Type B pancreatic cell (in vitro differentiated cells): ENCODE measurements at regions not wholly inside any gene's neighbourhood (a gene's known extent, or its start where the extent isn't known, plus 50 kb on each side); places are given as distances from the start of the nearest gene placed in this dataset.
"Not testable (repeated sequence)": the region's sequence is repeated elsewhere in the genome, so short reads cannot be mapped to it uniquely, and the experiment has no call there.

Experiments used
- DNase-seq: peaks from one replicate; pipeline ENCODE4 v3.0.0; 2021; ENCODE audit warnings: mixed read lengths; ENCODE audit not compliant: unreplicated experiment; ENCODE audit errors: extremely low spot score
- H3K27ac Mint-ChIP-seq: 2 replicates; pipeline ENCODE4 v1.8.0; 2021; ENCODE audit warnings: mild to moderate bottlenecking, mixed read lengths
- H3K27me3 Mint-ChIP-seq: 2 replicates; pipeline ENCODE4 v1.8.0; 2021; ENCODE audit warnings: mixed read lengths
- H3K36me3 Mint-ChIP-seq: 2 replicates; pipeline ENCODE4 v1.8.0; 2021; ENCODE audit warnings: mixed read lengths
- H3K4me1 Mint-ChIP-seq: one replicate; pipeline ENCODE4 v1.8.0; 2021; ENCODE audit warnings: mixed read lengths; ENCODE audit not compliant: unreplicated experiment
- H3K4me3 Mint-ChIP-seq: 2 replicates; pipeline ENCODE4 v1.8.0; 2021; ENCODE audit warnings: mild to moderate bottlenecking, mixed read lengths
- H3K9me3 Mint-ChIP-seq: 2 replicates; pipeline ENCODE4 v1.8.0; 2021; ENCODE audit warnings: mixed read lengths
- CTCF ChIP-seq: fragments of 200-600 bp; sonication (generic); conservative IDR thresholded peaks from 2 replicates; pipeline ENCODE4 v1.5.0; 2021; ENCODE audit warnings: antibody characterized with exemption, mild to moderate bottlenecking

DNA sequence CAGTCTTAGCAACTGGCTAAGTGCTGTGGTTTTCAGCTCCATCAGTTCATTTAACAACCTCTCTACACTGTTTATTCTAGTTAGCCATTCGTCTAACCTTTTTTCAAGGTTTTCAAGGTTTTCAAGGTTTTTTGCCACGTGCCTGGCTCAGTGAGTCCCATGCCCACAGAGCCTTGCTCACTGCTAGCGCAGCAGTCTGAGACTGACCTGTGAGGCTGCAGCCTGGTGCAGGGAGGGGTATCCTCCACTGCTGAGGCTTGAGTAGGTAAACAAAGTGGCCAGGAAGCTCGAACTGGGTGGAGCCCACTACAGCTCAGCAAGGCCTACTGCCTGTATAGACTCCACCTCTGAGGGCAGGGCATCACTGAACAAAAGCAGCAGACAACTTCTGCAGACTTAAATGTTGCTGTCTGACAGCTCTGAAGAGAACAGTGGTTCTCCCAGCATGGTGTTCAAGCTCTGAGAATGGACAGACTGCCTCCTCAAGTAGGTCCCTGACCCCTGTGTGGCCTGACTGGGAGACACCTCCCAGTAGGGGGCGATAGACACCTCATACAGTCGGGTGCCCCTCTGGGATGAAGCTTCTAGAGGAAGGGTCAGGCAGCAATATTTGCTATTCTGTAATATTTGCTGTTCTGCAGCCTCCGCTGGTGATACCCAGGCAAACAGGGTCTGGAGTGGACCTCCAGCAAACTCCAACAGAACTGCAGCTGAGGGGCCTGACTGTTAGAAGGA lies 424.7 kb upstream of the DDI1 start:
- not testable (repeated sequence) for H3K36me3 Mint-ChIP-seq, H3K4me1 Mint-ChIP-seq, H3K4me3 Mint-ChIP-seq, DNase-seq, H3K27ac Mint-ChIP-seq, H3K27me3 Mint-ChIP-seq
- H3K9me3 Mint-ChIP-seq, result peaks cover 11% of the 10 kb centered on the region
- peak; percentile 21 for TF ChIP-seq CTCF

DNA sequence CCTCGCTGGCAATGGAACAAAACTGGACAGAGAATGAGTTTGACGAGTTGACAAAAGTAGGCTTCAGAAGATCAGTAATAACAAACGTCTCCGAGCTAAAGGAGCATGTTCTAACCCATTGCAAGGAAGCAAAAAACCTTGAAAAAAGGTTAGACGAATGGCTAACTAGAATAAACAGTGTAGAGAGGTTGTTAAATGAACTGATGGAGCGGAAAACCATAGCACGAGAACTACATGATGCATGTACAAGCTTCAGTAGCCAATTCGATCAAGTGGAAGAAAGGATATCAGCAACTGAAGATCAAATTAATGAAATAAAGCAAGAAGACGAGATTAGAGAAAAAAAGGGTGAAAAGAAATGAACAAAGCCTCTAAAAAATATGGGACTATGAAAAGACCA lies 424.0 kb upstream of the DDI1 start:
- DNase-seq, H3K4me3 Mint-ChIP-seq, H3K4me1 Mint-ChIP-seq, H3K27ac Mint-ChIP-seq, H3K36me3 Mint-ChIP-seq, H3K27me3 Mint-ChIP-seq: not testable (repeated sequence)
- peaks cover 11% of the 10 kb centered on the region for H3K9me3 Mint-ChIP-seq

GRCh38 chr11:103616586-103616985 lies 419.9 kb upstream of the DDI1 start:
- not testable (repeated sequence) for H3K9me3 Mint-ChIP-seq, H3K27me3 Mint-ChIP-seq, H3K36me3 Mint-ChIP-seq, H3K27ac Mint-ChIP-seq, H3K4me3 Mint-ChIP-seq, DNase-seq
- peaks cover 13% of the 10 kb centered on the region for H3K4me1 Mint-ChIP-seq

DNA sequence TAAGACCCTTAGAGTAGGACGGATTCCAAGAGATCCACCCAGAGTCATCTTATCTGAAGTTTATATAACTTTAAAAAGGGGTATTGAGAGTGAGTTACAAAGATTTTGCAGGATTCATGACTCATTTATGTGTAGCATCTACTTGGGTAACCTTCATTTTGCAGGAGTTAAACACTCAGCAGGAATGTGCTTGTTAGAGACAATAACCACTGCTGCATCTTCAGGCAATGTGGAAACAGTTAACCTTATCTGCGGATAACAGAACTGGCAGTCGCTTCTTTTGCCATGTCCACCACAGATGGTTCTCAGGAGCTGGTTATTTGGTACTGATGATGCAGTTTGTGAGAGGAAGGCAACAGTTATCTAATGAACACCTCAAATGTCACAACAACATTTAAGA lies 417.9 kb upstream of the DDI1 start:
- no peak for DNase-seq
- Mint-ChIP-seq H3K36me3 (no peaks in the 10 kb centered on the region), H3K27me3 (peaks cover 3% of the 10 kb centered on the region), H3K4me3 (no peak overlapping the region), H3K27ac (no peak overlapping the region), H3K4me1 (peaks cover 18% of the 10 kb centered on the region), H3K9me3 (no peaks in the 10 kb centered on the region)
- TF ChIP-seq CTCF, result no peak

GRCh38 chr11:103619480-103619879 lies 417.0 kb upstream of the DDI1 start:
- Mint-ChIP-seq H3K9me3 (no peaks in the 10 kb centered on the region), H3K4me1 (peaks cover 18% of the 10 kb centered on the region), H3K27me3 (peaks cover 3% of the 10 kb centered on the region), H3K4me3 (no peak overlapping the region), H3K27ac (no peak overlapping the region), H3K36me3 (no peaks in the 10 kb centered on the region)
- DNase-seq, result no peak
- TF ChIP-seq CTCF, result peak; percentile 33

GRCh38 chr11:103619938-103620337 lies 416.5 kb upstream of the DDI1 start:
- Mint-ChIP-seq H3K27me3 (peaks cover 3% of the 10 kb centered on the region), H3K9me3 (no peaks in the 10 kb centered on the region), H3K4me3 (no peak overlapping the region), H3K27ac (no peak overlapping the region), H3K4me1 (peaks cover 20% of the 10 kb centered on the region), H3K36me3 (no peaks in the 10 kb centered on the region)
- DNase-seq, result no peak
- no peak for TF ChIP-seq CTCF

DNA sequence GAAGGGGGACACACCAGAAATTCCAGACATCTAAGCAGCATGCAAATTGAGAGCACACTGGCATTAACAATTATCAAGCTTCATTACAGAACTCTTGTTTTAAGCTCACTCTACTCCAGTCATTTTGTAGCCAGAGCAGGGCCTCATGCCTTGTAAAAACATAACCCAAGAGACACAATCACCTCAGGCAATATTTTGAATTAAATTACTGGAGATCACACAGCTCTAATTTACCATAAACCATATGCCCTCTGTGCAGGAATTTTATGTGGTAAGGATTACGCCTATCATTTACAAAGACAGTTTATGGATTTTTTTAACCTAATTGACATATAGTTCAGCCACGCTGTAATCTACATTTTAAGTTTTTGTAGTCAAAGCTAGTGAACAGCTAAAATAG lies 414.1 kb upstream of the DDI1 start:
- Mint-ChIP-seq H3K9me3 (no peaks in the 10 kb centered on the region), H3K36me3 (no peaks in the 10 kb centered on the region), H3K4me3 (no peak overlapping the region), H3K27ac (no peak overlapping the region), H3K27me3 (no peaks in the 10 kb centered on the region), H3K4me1 (peaks cover 28% of the 10 kb centered on the region)
- TF ChIP-seq CTCF, result no peak
- DNase-seq, result no peak
